Activated T-helper 2 cell treated with anti-CD3 and anti-CD28 coated beads, Interferon-gamma antibody, Interleukin-2, Interleukin-4, amounts not matched to agents 10 μg/mL and 5 μg/mL and 100 μg/mL, durations not matched to agents 14 hours and 24 hours and 36 hours (primary cell): ENCODE measurements at regions not wholly inside any gene's neighbourhood (a gene's known extent, or its start where the extent isn't known, plus 50 kb on each side); places are given as distances from the start of the nearest gene placed in this dataset.

Source experiments
- DNase-seq: peaks from one replicate; pipeline ENCODE4 v3.0.0; 2021; ENCODE audit warnings: low spot score
- H3K27ac Mint-ChIP-seq: one replicate; pipeline ENCODE4 v1.8.0; 2021; ENCODE audit warnings: mixed read lengths
- H3K27me3 Mint-ChIP-seq: one replicate; pipeline ENCODE4 v1.8.0; 2021; ENCODE audit warnings: low read depth, mixed read lengths
- H3K36me3 Mint-ChIP-seq: one replicate; pipeline ENCODE4 v1.8.0; 2021; ENCODE audit warnings: low read depth, mixed read lengths
- H3K4me1 Mint-ChIP-seq: one replicate; pipeline ENCODE4 v1.8.0; 2021; ENCODE audit warnings: low read depth, mixed read lengths
- H3K4me3 Mint-ChIP-seq: one replicate; pipeline ENCODE4 v1.8.0; 2021; ENCODE audit warnings: low read depth, mild to moderate bottlenecking, moderate library complexity, mixed read lengths
- H3K9me3 Mint-ChIP-seq: one replicate; pipeline ENCODE4 v1.8.0; 2021; ENCODE audit warnings: mixed read lengths
- intact Hi-C: fragments of 100-400 bp; cut with micrococcal nuclease; formaldehyde crosslinking; loops from one replicate; pipeline ENCODE4 v1.15.1; 2023

DNA sequence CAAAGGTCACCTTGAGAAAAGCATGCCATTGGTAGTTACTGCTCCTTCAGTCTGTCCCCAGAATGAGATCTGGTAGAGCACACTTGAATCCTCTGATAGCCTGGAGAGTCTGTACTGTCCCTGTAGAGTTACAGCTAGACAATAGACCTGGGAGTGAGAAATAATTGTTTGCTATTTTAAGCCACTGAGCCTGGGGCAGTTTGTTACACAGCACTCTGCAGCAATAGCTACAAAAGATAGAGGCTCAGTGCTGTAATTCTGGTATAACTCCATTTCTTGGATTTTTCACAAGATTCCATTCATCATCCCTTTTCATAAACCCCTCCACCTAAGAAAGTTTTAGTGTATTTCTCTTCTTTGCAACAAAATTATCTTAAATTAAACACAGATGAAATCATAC, 242.7 kb upstream of the ARRDC4 start:
- Mint-ChIP-seq H3K4me1 (no peaks in the 10 kb centered on the region), H3K27ac (no peak overlapping the region), H3K36me3 (no peaks in the 10 kb centered on the region), H3K4me3 (no peak overlapping the region), H3K27me3 (no peaks in the 10 kb centered on the region), H3K9me3 (no peaks in the 10 kb centered on the region)
- intact Hi-C loops = no loop called here
- no peak for DNase-seq

DNA sequence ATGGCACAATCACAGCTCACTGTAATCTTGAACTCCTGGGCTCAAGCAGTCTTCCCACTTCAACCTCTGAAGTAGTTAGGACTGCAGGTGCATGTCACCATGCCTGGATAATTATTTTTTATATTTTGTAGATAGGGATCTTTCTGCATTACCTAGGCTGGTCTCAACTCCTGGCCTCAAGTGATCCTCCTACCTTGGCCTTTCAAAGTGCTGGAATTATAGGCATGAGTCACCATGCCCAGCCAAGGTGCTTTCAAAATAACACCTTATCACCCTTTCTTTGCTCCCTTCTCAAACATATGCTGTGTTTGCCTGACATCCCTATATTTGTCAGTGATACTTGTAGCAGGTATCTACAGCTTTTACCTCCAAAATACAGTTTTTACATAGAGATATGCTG, 242.0 kb upstream of the ARRDC4 start:
- Mint-ChIP-seq H3K4me3 (no peak overlapping the region), H3K27ac (no peak overlapping the region), H3K9me3 (no peaks in the 10 kb centered on the region), H3K27me3 (no peaks in the 10 kb centered on the region), H3K36me3 (no peaks in the 10 kb centered on the region), H3K4me1 (no peaks in the 10 kb centered on the region)
- DNase-seq = no peak
- intact Hi-C loops = no loop called here

DNA sequence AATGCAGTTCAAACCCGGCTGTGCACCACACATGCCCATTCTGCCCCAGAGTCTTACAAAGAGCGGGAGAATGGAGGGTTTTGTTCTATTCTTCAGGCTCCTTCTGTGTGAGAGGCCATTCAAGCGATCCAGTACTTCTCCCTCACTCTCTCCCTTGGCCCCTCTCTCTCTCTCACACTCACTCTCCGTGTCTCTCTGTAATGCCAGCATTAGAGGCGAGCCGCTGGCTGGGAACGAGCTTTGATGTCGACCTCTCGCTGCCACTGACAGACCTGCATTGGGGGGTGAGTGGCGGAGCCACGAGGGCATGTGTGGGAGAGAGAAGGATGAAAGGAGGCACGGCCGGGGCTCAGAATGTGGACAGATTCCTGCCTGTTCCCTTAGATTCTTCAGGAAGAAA, 231.7 kb upstream of the ARRDC4 start:
- Mint-ChIP-seq H3K4me1 (no peaks in the 10 kb centered on the region), H3K4me3 (no peak overlapping the region), H3K27ac (no peak overlapping the region), H3K27me3 (no peaks in the 10 kb centered on the region), H3K36me3 (no peaks in the 10 kb centered on the region), H3K9me3 (no peaks in the 10 kb centered on the region)
- no peak for DNase-seq
- intact Hi-C loops = no loop called here

DNA sequence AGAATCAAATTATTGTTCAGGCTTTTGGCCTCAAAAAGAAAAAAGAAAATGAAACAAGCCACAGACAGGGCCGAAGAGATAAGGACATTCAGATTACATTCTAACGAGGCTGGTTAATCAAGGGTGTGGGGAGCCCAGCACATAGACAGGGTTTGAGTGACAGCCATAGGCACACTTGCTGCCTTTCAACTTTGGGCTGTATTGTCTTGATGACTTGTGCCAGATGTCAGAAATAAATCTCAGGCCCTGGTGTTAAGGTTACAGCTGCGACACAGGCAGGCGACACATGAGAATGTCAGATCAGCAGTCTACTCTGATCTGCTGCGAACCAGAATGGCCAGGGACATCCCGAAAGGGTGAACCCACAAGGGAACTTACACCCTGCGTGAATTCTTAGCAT, 231.2 kb upstream of the ARRDC4 start:
- Mint-ChIP-seq H3K27ac (no peak overlapping the region), H3K36me3 (no peaks in the 10 kb centered on the region), H3K9me3 (no peaks in the 10 kb centered on the region), H3K4me3 (no peak overlapping the region), H3K4me1 (no peaks in the 10 kb centered on the region), H3K27me3 (no peaks in the 10 kb centered on the region)
- intact Hi-C loops = no loop called here
- DNase-seq = no peak

DNA sequence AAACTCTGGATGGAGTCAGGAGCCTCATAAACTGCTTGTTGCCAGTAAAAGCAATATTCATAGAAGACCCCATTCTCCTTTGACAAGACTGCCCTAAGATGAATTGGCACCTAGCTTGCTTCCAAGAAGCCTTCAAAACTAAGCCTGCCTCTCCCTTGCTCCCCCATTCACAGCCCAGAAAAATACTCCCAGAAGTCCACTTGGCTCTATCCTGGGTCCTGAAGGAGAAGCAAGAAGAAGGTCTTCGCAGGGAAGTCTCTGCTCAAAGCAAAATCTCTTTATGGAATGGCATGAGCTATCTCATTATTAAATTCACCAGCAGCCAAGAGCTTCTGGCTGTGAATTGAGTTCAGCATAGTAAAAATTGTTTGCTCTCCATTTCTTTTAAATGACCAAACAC, 230.2 kb upstream of the ARRDC4 start:
- intact Hi-C loops = no loop called here
- Mint-ChIP-seq H3K36me3 (no peaks in the 10 kb centered on the region), H3K4me3 (no peak overlapping the region), H3K27ac (no peak overlapping the region), H3K27me3 (no peaks in the 10 kb centered on the region), H3K9me3 (no peaks in the 10 kb centered on the region), H3K4me1 (no peaks in the 10 kb centered on the region)
- DNase-seq = no peak

DNA sequence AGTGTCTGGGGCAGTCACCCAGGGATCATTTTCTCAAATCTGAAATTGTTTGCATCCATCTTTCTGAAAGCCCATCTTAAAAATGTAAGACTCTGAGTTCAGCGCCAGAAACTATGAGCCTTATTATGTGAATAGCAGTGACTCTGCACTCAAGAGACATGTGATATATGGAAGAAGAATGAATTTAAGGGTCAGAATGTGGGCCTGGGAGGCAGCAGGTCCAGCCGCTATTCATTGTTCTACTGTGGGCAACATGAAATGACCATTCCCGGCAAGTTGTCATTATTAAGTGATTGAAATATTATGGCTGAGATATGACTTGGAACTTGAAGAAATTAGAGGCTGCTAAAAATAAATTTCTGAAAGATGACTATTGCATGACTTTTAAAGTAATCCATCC, 228.6 kb upstream of the ARRDC4 start:
- Mint-ChIP-seq H3K27ac (no peak overlapping the region), H3K36me3 (no peaks in the 10 kb centered on the region), H3K27me3 (no peaks in the 10 kb centered on the region), H3K9me3 (no peaks in the 10 kb centered on the region), H3K4me1 (no peaks in the 10 kb centered on the region), H3K4me3 (no peak overlapping the region)
- intact Hi-C loops = no loop called here
- DNase-seq = no peak

DNA sequence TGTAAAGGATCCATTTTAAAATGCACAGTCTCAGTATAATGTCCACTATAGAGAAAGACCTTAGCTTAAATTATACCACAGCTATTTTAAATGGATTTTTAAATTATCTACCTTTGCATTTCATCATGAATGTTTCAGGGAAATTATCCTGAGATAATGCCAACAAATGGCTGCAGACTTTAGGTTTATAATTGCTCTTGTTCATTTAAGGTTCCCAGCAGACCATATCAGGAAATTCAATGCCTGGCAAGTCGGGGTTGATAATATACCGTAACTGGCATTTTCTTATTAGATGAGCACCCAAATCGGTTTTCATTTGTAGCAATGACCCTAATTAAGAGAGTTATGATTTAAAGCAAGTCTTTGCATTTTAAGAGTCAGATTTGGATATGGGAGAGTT, 227.1 kb upstream of the ARRDC4 start:
- Mint-ChIP-seq H3K27ac (no peak overlapping the region), H3K27me3 (no peaks in the 10 kb centered on the region), H3K4me3 (no peak overlapping the region), H3K9me3 (no peaks in the 10 kb centered on the region), H3K36me3 (no peaks in the 10 kb centered on the region), H3K4me1 (no peaks in the 10 kb centered on the region)
- DNase-seq = no peak
- intact Hi-C loops = no loop called here

DNA sequence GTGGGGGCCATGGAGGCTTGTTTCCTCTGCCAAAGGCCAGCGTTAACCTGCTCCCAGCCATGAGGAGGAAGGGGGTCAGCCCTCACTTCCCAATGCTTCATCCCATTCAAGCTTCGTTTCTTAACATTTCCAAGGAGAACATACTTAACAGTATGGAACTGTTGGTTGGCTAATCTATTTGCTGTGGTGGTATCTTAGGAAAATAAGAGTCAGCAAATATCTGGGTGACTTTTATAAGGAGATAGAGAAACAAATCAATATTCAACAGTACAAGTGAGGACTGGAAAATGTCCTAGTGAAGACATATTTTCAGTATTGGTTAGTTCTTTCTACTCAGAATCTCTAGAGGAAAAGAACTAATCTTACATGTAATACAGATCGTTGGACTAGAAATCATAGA, 223.8 kb upstream of the ARRDC4 start:
- Mint-ChIP-seq H3K36me3 (no peaks in the 10 kb centered on the region), H3K27ac (no peak overlapping the region), H3K27me3 (no peaks in the 10 kb centered on the region), H3K4me1 (no peaks in the 10 kb centered on the region), H3K4me3 (no peak overlapping the region), H3K9me3 (no peaks in the 10 kb centered on the region)
- no peak for DNase-seq
- intact Hi-C loops = no loop called here

DNA sequence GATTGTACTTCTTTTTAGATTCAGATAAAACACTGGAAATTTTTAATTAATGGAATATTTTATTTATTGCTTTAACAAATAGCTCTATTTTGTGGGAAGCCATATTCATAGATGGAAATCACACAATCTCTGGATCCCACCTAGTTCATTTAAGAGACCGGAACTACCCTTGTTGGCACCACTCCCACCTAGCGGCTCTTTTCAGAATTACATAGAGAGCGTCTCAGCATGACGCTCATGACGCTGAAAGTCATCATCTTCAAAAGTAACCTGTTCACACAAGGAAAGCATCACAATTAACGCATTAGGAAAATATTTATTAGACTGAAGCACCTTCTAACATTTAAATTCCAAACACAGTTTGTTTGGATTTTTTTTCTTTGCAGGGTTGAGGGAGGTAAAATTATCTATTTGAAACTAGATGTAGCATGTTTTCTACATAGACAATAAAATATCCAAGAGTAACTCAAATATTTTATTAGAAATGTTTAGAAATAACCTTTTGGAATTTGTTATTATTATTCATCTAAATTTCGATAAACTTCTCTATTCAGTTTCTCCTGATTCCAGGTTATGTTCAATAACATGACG, 214.9 kb upstream of the ARRDC4 start:
- Mint-ChIP-seq H3K4me1 (no peaks in the 10 kb centered on the region), H3K27ac (no peak overlapping the region), H3K4me3 (no peak overlapping the region), H3K27me3 (no peaks in the 10 kb centered on the region), H3K9me3 (no peaks in the 10 kb centered on the region), H3K36me3 (no peaks in the 10 kb centered on the region)
- intact Hi-C loops = no loop called here
- peak; percentile 9 for DNase-seq

DNA sequence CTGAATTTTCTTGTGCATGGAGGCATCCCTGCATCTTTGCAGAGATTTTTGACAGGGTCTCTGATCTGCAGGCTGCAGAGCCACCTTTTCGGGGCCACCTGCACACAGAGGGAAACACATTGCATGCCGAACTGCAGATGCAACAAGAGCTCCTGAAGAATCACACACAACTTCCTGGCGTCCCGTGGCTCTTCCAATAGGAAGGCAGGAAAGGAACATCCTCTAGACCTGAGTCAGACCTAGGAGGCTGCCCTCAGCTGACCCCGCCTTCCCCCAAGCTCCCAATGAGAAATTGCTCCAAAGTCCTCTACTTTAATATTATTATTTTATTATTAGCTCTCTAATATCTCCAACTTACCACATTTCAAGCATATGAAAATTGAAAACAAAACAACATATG, 213.2 kb upstream of the ARRDC4 start:
- Mint-ChIP-seq H3K9me3 (no peaks in the 10 kb centered on the region), H3K4me3 (no peak overlapping the region), H3K36me3 (no peaks in the 10 kb centered on the region), H3K4me1 (no peaks in the 10 kb centered on the region), H3K27ac (no peak overlapping the region), H3K27me3 (no peaks in the 10 kb centered on the region)
- no peak for DNase-seq
- intact Hi-C loops = no loop called here

DNA sequence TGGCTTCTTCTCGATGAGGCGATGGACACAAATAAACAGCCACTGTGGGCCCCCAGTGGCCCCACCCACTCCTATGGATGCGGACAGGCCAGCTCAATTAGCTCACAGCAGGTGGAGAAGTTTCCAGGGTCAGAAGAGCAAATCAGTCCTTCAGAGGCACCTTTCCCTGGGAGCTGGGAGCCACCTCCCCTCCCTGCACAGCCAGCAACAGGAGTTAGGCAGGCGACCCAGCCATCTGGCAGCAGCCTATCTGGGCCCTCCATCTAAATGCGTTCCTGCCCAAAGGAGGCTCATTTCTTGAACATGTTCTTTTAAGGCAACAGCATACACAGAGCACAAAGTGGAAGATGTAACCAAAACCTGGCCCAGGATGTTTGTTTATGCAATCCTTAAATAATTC, 211.9 kb upstream of the ARRDC4 start:
- Mint-ChIP-seq H3K36me3 (no peaks in the 10 kb centered on the region), H3K4me3 (no peak overlapping the region), H3K27me3 (no peaks in the 10 kb centered on the region), H3K9me3 (no peaks in the 10 kb centered on the region), H3K4me1 (no peaks in the 10 kb centered on the region), H3K27ac (no peak overlapping the region)
- DNase-seq = no peak
- intact Hi-C loops = no loop called here

DNA sequence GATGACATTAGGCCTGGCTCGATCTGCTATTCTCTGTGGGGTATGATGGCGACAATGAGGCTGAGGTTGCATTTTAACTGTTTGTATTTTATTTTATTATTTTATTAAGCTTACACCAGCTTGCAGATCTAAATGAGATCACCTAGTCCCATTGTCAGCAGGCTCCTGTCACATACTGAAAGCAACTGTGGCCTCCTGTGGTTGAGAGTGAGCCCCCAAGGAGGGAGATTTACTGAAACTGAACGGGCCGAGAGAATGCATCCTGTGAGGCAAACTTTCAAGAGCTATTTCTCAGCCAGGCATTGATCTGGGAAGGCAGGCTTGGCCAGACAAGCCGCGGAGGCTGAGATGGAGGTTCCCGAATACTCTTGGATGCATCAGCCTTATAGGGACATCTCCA, 210.4 kb upstream of the ARRDC4 start:
- no peaks in the 10 kb centered on the region for H3K36me3 Mint-ChIP-seq
- intact Hi-C loops = no loop called here
- no peaks in the 10 kb centered on the region for H3K4me1 Mint-ChIP-seq
- H3K4me3 Mint-ChIP-seq = no peak overlapping the region
- DNase-seq = no peak
- H3K9me3 Mint-ChIP-seq = no peaks in the 10 kb centered on the region
- no peak overlapping the region for H3K27ac Mint-ChIP-seq
- H3K27me3 Mint-ChIP-seq = no peaks in the 10 kb centered on the region

DNA sequence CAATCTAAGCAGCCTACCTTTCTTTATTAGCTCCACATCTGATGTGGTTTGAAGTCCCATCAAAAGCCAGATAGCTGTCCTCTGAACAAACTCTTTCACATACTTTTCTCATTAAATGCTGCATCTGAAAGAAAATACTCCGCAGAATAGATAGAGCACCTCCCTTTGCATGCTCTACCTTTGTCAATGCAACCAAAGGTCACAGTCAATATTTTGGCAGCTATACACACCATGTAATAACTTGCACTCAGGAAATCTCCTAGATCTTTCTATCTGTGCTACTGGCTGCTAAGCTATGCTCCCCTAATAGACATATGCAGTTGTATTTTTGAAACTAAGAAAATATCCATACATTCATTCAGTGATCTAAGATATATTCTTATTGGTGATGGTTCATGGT, 204.8 kb upstream of the ARRDC4 start:
- H3K27ac Mint-ChIP-seq = no peak overlapping the region
- H3K4me1 Mint-ChIP-seq = no peaks in the 10 kb centered on the region
- H3K4me3 Mint-ChIP-seq = no peak overlapping the region
- intact Hi-C loops = no loop called here
- H3K27me3 Mint-ChIP-seq = no peaks in the 10 kb centered on the region
- H3K9me3 Mint-ChIP-seq = no peaks in the 10 kb centered on the region
- no peak for DNase-seq
- H3K36me3 Mint-ChIP-seq = no peaks in the 10 kb centered on the region

DNA sequence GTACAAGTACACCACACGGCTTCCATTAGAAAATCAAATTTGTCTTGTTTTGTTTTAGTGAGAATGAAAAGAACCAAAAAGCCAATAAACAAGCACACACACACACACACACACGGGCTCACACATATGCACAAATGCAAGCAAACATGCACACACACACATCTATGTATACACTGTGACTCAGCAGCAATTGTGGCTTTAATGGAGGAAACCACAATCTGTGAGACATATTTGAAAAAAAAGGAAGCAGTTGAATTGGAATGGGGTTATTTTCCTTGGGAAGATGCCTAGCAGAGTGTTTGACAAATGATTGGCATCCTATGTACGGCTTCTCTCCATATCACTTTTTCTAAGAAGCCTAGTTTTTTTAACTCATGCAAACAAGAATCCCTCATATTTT, 201.1 kb upstream of the ARRDC4 start:
- Mint-ChIP-seq H3K36me3 (no peaks in the 10 kb centered on the region), H3K9me3 (no peaks in the 10 kb centered on the region), H3K4me1 (no peaks in the 10 kb centered on the region), H3K27me3 (no peaks in the 10 kb centered on the region), H3K4me3 (no peak overlapping the region), H3K27ac (no peak overlapping the region)
- DNase-seq = no peak
- intact Hi-C loops = no loop called here
